ENCODE measurements at regions not wholly inside any gene's neighbourhood (a gene's known extent, or its start where the extent isn't known, plus 50 kb on each side); places are given as distances from the start of the nearest gene placed in this dataset.

GRCh38 chr17:70378076-70378475 is 208.7 kb downstream of the KCNJ2 start:
- TF ChIP-seq CTCF (IDR thresholded peaks at IDR 0.05) (no peak), NFYB (CRISPR knock-in tag; conservative IDR thresholded peaks at IDR 0.05; ENCODE audit: low read depth) (no peak)
